GM23248 (cell line): ENCODE measurements at regions not wholly inside any gene's neighbourhood (a gene's known extent, or its start where the extent isn't known, plus 50 kb on each side); places are given as distances from the start of the nearest gene placed in this dataset.

Experiments
- EZH2 ChIP-seq: fragments of 200-600 bp; sonication (generic); IDR thresholded peaks from 2 replicates; pipeline ENCODE4 v1.6.1; 2018; ENCODE audit warnings: antibody characterized with exemption, mild to moderate bottlenecking; ENCODE audit not compliant: insufficient read depth, poor library complexity, severe bottlenecking
- EZH2phosphoT487 ChIP-seq: fragments of 200-600 bp; sonication (generic); IDR thresholded peaks from 2 replicates; pipeline ENCODE4 v1.6.1; 2018; ENCODE audit warnings: antibody characterized with exemption, moderate library complexity, mild to moderate bottlenecking, low read depth; ENCODE audit not compliant: insufficient read depth

- TF ChIP-seq EZH2 (no peak), EZH2phosphoT487 (no peak)
Measured at GRCh38 chr12:113735131-113735530, 231.0 kb downstream of the RBM19 start.
